Fibroblast of upper back skin (primary cell): ENCODE measurements at regions not wholly inside any gene's neighbourhood (a gene's known extent, or its start where the extent isn't known, plus 50 kb on each side); places are given as distances from the start of the nearest gene placed in this dataset.
"Not testable (repeated sequence)": the region's sequence is repeated elsewhere in the genome, so short reads cannot be mapped to it uniquely, and the experiment has no call there.

Experiments used
- DNase-seq: peaks from one replicate; pipeline ENCODE4 v3.0.0-alpha.2; 2013

DNA sequence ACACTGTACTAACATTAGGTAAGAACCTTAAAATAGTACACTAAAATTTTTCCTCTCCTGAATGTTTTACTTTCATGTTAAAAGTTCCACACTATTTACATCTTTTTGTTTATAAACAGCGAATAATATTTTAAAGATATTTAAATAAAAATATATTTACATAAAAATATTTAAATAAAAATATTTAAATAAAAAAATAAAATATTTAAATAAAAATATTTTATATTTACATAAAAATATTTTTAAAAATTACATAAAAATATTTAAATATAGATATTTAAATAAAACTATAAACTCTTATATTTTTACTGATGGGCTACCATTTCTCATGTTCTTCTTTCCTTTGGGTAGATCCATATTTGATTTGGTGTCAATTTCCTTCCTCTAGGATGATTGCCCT lies 619.0 kb downstream of the ANKRD7 start:
- DNase-seq = no peak

DNA sequence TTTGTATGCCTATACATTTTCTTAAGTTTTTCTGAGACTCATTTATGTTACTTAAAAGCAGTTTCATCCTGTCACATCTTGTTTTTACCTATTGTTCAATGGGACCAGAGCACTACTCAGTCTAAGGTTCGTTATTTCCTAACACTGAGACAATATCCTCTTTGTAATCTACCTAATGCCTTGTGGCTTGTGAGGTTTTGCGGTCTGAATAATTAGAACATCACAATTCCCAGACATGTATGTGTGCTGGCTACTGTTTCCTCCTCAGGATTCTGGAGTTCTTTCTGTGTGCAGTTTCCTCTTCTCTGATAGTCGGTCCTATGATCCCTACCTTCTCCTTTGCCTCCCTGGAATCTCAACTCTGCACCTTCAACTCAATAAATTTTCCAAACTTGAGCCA lies 620.2 kb downstream of the ANKRD7 start:
- DNase-seq = no peak

DNA sequence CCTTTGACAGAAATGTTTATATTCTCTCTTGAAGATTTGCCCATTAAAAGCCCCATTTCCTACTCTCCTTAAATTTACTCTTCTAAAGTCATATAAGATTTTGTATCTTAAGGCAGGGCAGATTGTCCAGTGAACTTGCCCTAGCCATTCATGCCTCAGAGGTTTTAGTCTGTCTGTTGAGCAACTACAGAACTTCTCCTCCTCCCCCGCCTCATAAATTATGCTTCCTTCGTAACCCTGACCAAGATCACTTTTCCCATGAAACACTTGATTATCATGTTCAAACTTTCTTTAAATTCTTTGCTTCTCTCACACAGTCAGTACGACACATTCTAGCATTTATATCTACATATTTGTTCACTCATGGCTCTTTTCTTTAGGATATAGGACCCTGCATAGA lies 621.3 kb downstream of the ANKRD7 start:
- DNase-seq = no peak

DNA sequence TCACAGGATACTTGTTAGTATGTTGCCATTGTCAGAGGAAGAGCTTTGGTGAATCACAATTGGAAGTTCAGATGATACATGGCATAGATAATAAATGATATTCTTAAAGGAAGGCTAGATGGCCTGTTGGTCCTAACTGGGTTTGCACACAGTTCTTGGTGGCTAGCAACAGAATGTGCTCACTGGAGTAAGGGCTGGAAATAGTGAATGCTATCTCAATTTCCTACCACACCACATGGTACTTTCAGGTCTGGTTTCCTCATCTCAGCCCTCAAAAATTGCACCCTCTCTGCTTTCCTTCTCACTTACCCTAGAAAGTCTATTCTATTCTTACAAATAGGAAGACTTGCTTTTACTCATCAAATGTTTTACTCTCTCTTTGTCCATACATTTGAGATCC lies 622.5 kb downstream of the ANKRD7 start:
- no peak for DNase-seq

DNA sequence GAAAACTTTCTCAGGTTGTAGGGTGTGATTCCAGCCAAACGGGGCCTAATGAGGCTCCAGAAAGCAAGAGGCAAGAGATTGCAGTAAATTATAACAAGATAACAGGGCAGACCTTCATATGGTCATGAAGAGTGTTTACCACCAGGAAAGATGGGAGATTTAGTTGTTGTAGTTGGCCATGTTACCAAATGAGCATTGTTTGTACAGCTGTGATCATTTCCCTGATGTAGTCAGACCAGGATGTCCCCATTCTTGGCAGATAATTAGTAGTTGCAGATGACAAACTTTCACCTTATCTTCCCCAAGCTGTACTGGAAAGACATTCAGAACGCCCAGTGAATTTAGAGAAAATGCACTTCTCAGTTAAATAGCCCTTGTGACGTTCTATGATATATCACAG lies 630.8 kb downstream of the ANKRD7 start:
- no peak for DNase-seq

DNA sequence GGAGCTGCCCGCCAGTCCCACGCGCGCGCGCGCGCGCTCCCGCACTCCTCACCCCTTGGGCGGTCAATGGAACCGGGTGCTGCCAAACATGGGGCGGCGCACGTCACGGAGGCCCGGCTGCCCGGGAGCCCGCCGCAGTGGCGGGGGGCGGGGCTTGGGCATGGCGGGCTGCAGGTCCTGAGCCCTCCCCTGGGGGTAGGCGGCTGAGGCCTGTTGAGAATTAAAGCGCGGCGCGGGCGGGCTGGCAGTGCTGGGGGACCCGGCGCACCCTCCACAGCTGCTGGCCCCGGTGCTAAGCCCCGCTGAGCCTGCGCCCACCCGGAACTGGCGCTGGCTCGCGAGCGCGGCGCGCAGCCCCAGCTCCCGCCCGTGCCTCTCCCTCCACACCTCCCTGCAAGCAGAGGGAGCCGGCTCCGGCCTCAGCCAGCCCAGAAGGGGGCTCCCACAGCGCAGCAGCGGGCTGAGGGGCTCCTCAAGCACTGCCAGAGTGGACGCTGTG lies 634.2 kb downstream of the ANKRD7 start:
- no peak for DNase-seq

DNA sequence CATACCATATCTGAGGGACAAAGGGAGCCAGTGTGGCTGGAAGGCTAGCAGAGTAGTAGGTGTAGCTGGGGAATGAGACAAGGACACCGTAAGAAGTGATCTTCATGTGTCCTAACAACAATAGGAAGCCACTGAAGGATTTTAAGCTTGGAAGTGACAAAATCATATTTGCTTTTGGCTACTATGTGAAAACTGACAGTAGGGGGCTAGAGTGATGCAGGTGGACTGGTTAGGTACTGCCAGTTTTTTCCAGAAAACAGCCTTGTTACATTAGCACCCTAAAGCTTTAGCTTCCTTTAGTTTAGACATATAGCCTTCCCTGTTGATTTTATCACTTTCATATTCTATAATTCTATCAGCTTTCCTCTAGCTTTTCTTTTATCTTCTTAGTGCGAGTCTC lies 637.1 kb downstream of the ANKRD7 start:
- no peak for DNase-seq

DNA sequence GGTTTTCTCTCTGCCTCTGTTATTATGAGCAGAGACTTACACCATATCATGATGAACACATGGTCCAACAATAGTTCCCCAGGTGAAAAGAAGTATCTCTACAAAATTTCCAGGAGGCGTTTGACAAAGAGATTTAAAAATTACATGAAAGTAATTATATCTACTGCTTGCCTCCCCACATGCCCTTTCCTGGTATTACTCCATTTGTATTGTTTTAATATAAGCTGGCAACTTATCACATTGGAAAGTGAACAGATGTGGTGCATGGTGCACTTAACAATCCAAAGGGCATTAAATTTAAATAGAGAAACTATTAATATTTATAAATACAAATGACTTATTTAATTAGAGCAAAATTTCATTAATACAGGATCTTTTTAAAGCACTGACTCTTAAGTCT lies 638.2 kb downstream of the ANKRD7 start:
- no peak for DNase-seq

DNA sequence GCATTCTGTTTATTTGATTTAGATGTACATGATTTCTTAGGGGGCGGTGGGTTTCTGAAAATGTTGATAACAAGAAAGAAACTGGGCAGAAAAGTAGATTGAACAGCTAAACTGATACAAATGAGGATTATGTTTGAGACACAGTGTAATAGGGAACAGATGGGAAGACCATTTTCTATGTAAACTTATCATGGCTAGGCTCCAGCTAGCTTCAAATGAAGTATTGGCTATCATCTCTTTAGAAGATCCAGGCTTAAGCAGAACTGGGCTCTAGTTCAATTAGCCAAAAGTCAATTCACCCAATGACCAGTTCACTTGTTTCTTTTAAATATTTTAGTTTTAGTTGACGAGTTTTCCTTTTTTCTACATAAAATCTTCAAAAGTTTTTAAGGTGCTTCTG lies 639.5 kb downstream of the ANKRD7 start:
- no peak for DNase-seq

DNA sequence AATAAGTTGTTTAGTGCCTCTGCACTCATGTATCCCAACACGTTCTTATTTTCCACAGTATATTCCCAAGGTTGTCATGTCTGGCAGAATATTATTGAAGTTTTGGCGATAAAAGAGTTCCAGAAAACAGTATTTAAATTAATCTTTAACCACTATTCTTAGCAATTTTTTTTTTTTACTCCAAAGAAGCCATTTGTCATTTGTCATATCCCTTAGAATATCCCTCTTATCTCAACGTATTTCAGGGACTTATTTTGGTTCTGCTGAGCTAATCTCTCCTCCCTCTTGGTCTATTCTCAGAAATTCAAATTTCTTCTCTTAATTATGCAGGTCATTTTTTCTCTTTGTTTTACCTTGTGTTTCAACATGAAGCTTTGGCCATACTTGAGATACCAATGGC lies 643.4 kb downstream of the ANKRD7 start:
- no peak for DNase-seq

DNA sequence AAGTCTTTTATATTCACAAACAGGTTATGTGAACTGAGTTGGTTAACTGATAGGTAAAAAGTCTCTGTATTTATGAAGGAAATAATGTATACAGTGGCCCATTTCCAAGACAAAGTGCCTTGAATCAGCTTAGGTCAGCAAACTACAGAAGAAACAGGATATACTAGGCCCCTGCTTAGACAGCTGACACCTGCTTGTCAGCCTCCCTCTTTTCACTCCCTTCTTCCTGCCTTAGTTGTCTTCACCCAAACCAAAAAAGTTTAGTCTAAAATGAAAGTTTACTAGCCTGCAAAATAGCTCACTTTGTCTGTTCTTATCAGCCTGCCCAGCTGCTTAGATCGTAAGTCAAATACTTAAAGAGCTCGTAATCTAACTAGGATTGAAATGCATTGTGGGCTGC lies 644.6 kb downstream of the ANKRD7 start:
- DNase-seq = not testable (repeated sequence)

DNA sequence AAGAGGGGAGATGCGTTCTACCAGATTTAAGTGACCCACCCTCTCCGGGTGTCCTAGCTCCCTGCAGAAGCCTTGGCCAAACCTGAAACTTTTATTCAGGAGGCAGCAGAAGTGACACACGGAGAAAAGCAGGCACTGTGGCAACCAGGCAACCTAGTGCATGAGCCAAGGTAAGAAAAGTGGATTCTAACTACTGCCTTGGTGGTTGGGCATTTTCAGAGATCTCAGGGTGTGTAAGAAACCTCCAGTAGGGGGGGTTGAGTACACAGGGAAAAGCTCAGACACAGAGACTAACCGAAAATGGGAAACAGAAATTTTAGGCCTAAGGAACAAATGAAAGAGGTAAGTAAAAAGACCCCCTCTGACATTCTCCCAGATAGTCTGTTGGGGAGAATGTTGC lies 645.7 kb downstream of the ANKRD7 start:
- DNase-seq = no peak

DNA sequence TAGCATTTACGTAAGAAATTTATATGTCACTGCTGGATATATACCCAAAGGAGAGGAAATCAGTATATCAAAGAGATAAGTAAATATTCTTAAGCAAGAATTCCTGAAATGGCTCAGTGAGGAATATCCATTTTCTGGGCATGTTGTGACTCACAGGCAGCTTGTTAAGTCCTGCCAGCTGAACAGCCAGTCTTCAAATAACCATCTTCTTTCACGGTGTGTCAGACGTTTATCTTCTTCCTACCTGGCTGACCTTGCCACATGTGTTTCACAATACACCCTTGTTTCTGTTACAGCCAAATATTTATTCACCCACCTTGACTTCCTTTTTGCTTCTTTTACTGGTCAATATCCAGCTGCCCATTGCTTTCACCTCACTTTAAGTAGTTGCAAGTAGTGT lies 648.1 kb downstream of the ANKRD7 start:
- DNase-seq = no peak

DNA sequence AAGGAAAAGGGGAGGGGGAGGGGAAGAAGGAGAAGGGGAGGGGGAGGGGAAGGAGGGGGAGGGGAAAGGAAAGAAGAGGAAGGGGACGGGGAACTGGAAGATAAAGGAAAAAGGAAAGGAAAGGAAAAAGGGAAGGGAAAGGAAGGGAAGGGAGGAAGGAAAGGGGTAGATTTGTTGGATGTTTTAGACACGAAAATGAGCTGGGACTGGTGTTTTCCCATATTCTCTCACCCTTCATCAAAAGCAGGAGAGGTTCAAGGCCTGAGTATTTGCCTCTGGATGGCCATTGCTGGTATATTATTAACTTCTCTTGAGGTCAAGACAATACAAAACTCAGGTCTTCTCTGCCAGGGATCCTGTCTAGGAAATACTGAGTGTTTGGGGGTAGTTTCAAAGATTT lies 652.7 kb downstream of the ANKRD7 start:
- no peak for DNase-seq

DNA sequence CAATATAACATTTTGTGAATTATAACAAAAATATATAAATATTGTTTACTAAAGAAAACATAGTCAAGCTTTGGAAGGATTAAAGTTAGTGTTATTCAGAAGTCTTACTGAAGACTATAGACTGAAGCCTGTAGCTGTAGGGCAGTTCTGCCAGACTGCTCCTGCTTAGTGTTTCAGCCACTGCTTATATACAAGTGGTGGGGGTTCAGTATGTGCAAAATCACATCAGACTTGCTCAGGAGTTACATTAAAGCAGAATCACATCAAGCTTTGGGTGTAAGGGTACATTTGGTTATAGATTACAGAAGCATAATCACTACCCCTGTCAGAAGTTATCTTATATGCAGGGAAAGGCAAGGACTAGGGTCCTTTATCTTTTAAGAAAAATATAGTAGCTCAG lies 653.8 kb downstream of the ANKRD7 start:
- no peak for DNase-seq

DNA sequence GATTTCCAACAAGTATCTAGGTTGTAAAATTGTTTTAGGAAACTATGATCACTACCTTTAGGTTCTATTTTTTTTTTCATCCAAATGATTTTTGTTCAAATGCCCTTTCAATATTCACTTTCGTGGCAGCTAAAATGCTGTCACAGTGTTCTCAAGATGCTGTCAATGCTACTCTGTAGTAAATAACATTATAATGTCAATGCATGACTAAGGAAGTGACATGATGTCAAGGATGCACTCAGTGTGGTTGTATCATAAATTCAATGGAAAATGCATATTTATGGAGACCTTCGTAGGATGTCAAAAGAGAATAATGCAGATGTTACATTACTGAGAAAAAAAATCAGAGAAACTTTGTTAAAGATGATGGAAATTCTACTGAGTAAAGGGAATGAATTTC lies 673.8 kb downstream of the ANKRD7 start:
- DNase-seq = no peak

DNA sequence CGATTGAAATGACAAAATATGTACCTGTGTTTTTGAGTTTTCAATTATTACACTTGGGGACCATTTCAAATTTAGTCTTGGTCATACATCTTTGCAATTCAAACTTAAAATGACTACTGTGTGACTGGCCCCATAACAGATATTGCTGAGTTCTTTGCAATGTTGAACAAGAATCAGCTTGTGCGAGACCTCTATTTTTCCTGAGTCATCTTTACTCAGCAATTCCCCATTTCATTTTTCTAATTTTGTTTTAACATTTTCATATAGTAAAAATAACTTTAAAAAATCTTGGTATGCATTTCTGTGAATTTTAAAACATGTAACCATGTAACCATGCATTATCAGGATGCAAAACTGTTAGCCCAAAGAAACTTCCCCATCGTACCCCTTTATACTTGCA lies 678.1 kb downstream of the ANKRD7 start:
- DNase-seq = no peak

DNA sequence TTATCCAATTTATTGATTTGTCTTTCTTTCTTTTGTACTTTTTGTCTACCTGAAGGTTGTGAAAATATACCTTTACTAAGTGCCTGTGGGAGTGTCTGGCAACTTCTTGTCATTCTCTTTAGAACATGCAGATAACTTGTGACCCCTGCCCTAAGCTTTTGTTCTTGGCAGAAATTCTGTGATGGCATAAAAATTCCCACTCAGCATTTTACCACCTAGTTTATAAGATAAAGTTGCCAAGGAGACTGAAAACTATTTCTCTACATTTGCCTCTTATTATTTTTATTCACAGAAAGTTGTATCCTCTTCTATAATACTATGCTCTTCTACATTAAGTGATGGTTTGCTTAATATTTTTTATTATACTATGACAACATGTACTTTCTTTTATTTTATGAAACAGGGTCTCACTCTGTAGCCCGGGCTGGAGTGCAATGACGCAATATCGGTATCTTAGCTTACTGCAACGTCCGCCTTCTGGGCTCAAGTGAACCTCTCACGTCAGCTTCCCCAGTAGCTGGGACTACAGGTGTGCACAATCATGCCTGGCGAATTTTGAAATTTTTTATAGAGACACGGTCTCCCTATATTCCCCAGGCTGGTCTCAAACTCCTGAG lies 683.5 kb downstream of the ANKRD7 start:
- no peak for DNase-seq

DNA sequence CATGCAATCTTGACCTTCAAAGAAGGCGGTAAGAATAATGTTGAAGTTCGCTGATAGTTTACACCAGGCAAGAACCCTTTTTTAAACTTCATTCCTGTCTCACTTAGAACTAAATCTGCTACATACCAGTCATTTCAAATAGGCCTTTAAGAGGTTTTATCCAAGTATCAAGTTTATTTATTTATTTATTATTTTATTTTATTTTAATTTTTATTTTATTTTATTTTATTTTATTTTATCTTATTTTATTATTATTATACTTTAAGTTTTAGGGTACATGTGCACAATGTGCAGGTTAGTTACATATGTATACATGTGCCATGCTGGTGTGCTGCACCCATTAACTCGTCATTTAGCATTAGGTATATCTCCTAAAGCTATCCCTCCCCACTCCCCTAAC lies 691.6 kb downstream of the ANKRD7 start:
- DNase-seq = not testable (repeated sequence)

DNA sequence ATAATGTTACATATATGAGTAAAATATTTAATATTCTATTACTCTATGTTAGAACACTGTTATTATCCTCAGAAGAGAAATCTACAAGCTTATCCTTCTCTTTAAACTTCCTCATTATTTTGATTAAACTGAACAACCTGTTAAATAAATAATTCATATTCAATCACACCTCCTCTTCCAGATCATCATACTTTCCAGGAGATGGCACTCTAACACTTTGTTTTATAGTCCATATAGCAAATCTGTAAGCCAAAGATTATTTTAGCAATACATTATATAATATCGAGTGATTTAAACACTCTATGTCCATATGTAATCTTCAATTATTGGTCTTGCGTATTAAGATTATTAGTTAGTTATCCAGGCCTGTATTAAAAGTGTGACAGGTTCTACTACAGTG lies 694.1 kb downstream of the ANKRD7 start:
- DNase-seq = peak; percentile 1

DNA sequence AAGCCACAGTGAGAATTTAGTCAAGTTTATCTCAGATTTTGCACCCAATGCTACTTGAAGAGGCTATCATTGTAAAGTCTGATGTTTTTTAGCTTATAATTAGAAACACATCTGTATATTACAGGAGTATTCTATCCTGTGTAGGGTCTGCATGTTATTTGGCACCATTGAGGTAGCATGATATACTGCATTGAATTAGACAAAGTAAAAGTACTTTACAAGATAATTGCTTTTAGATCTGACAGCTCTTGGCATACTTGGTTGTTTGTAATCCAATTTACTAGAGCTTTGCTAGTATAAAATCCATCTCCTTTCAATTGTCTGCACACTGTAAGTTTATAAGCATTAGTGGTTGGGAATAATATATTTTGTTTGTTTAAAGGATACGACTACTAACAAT lies 714.3 kb downstream of the ANKRD7 start:
- no peak for DNase-seq

DNA sequence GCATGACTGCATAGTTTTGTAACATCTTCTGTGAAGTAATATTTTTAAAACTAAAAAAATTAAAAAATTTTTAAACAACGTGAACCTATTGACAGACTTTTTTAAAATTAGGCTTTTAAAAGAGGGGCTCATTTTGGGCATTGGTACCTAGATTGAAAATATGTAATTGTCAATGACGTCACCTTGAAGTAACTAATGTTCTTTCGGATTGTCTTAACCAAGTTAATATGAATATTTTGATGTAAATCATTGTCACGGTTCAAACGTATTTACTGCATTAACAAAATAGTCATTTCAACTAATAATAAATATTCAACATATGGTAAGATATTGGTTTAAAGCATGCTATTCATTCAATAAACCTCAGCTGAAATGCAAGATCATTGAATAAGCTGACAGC lies 719.8 kb downstream of the ANKRD7 start:
- DNase-seq = no peak

DNA sequence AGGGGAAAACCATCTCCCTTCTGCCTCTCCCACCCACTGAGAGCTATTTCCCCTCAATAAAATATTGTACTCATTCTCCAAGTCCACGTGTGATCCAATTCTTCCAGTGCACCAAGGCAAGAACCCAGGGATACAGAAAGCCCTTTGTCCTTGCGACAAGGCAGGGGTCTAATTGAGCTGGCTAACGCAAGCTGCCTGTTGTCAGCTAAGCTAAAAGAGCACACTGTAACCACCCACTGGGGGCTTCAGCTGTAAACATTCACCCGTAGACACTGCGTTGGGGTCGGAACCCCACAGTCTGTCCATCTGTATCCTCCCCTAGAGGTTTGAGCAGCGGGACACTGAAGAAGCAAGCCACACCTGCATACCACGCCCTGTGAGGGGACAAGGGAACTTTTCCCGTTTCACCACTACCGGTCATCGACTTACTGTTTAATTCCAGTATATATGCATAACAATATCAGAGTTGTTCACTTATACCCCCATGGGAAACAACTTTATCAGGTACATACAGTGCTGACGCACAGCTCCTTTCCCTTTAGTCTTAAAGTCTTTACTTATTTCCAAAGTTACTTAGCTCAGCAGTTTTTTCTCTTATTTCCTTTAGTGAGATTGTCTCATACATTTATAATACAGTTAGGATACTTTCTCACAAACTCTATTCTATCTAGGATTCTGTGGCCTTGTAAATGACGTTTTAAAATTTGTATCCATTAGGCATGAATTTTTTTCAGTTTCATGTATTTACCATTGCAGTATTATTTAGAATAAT lies 721.6 kb downstream of the ANKRD7 start:
- DNase-seq = no peak

DNA sequence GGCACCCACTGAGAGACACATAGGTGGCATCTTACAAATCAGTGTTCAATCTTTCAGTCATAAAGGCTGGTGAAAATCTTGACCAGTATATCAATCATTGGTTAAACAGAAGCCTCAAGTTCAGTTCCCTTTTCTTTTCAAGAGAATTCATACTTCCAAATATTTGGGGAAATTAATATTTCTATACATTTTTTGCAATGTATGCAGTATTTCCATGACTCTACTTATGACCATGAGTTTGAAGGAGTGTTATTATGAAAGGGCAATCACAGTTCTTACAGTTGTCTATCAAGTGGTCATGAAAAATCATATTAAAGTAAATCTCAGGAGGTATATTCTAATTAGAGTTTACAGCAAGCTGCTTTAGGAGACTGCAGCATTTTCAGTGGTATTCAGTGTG lies 724.0 kb downstream of the ANKRD7 start:
- no peak for DNase-seq

DNA sequence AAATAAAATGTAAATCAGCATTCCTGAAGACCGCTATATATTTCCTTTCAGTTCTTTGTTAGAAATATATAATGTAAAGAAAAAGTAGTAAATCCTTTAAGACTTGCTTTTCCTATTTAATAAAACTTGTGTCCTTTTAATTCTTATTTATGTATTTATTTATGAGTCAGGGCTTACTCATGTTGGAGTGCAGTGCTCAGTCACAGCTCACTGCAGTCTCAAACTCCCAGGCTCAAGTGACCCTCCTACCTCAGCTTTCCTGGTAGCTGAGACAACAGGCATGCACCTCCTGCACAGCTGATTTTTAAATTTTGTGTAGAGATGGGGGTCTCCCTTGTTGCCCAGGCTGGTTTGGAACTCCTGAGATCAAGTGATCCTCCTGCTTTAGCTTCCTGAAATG lies 724.5 kb downstream of the ANKRD7 start:
- DNase-seq = no peak
